ENCODE measurements at regions not wholly inside any gene's neighbourhood (a gene's known extent, or its start where the extent isn't known, plus 50 kb on each side); places are given as distances from the start of the nearest gene placed in this dataset.

GRCh38 chr17:73824321-73824720, 180.1 kb upstream of the SDK2 start:
- Histone ChIP-seq H3K9ac (ENCODE audit: low read length) (no peak overlapping the region), H4K20me1 (ENCODE audit: control insufficient read depth, insufficient read depth, low read length, poor library complexity, severe bottlenecking) (no peaks in the 10 kb centered on the region), H3K36me3 (replicated peaks in 1 of 2; ENCODE audit: control extremely low read depth in 1 of 2, control insufficient read depth in 1 of 2, extremely low read depth in 1 of 2, insufficient read depth in 2 of 2, low read length in 1 of 2) (no peaks in the 10 kb centered on the region), H3K9me3 (ENCODE audit: control extremely low read depth in 1 of 3, control insufficient read depth in 2 of 3, insufficient read depth in 1 of 3, low read length in 2 of 3) (peaks cover 0 to 9% (median 0%) of the 10 kb centered on the region in 3 donors), H3K4me1 (ENCODE audit: control insufficient read depth in 2 of 2, insufficient read depth in 2 of 2, low read length in 2 of 2) (no peaks in the 10 kb centered on the region), H3K27me3 (replicated peaks in 1 of 4; ENCODE audit: control extremely low read depth in 1 of 4, control insufficient read depth in 3 of 4, insufficient read depth in 4 of 4, low read length in 3 of 4) (no peaks in the 10 kb centered on the region), H2AFZ (ENCODE audit: insufficient read depth, low read depth, low read length, poor library complexity, severe bottlenecking) (no peak overlapping the region), H3K27ac (ENCODE audit: low read length in 2 of 2) (no peak overlapping the region), H3K79me2 (ENCODE audit: control insufficient read depth, insufficient read depth, low read length) (no peaks in the 10 kb centered on the region), H3K4me3 (ENCODE audit: control extremely low read depth in 1 of 5, extremely low read depth in 1 of 5, insufficient read depth in 1 of 5, low read depth in 2 of 5, low read length in 4 of 5) (no peak overlapping the region), H3K4me2 (replicated peaks; ENCODE audit: low read depth, low read length, poor library complexity, severe bottlenecking) (no peak overlapping the region)
- no peaks in the 10 kb centered on the region for H3K4me1 Mint-ChIP-seq
- 100% methylated on average over 2 of the region's 4 CpGs for WGBS (ENCODE audit: insufficient coverage)
- H3K9me3 Mint-ChIP-seq (ENCODE audit: insufficient read depth), result no peaks in the 10 kb centered on the region
- POLR2A ChIA-PET, result no interaction called here
- intact Hi-C loops (cut with micrococcal nuclease), result no loop called here
- H3K4me3 Mint-ChIP-seq, result no peak overlapping the region
- ATAC-seq (ENCODE audit: low read depth), result no peak
- H3K27me3 Mint-ChIP-seq, result peaks cover 15% of the 10 kb centered on the region
- H3K27ac Mint-ChIP-seq, result no peak overlapping the region
- TF ChIP-seq EZH2 (IDR thresholded peaks at IDR 0.05; ENCODE audit: borderline replicate concordance, insufficient read depth, low read depth, low read length, poor library complexity, severe bottlenecking) (no peak), CTCF (IDR thresholded peaks at IDR 0.05) (no peak)
- CTCF ChIA-PET, result no interaction called here
- no peak for DNase-seq

- Mint-ChIP-seq H3K27me3 (peaks cover 22% of the 10 kb centered on the region), H3K4me3 (no peak overlapping the region), H3K9me3 (ENCODE audit: insufficient read depth) (no peaks in the 10 kb centered on the region), H3K27ac (no peak overlapping the region), H3K4me1 (no peaks in the 10 kb centered on the region)
- Histone ChIP-seq H3K79me2 (ENCODE audit: control insufficient read depth, insufficient read depth, low read length) (no peaks in the 10 kb centered on the region), H3K4me3 (ENCODE audit: control extremely low read depth in 1 of 5, extremely low read depth in 1 of 5, insufficient read depth in 1 of 5, low read depth in 2 of 5, low read length in 4 of 5) (no peak overlapping the region), H3K27me3 (replicated peaks in 1 of 4; ENCODE audit: control extremely low read depth in 1 of 4, control insufficient read depth in 3 of 4, insufficient read depth in 4 of 4, low read length in 3 of 4) (no peaks in the 10 kb centered on the region), H3K9me3 (ENCODE audit: control extremely low read depth in 1 of 3, control insufficient read depth in 2 of 3, insufficient read depth in 1 of 3, low read length in 2 of 3) (no peaks in the 10 kb centered on the region), H3K4me2 (replicated peaks; ENCODE audit: low read depth, low read length, poor library complexity, severe bottlenecking) (no peak overlapping the region), H2AFZ (ENCODE audit: insufficient read depth, low read depth, low read length, poor library complexity, severe bottlenecking) (no peak overlapping the region), H3K36me3 (replicated peaks in 1 of 2; ENCODE audit: control extremely low read depth in 1 of 2, control insufficient read depth in 1 of 2, extremely low read depth in 1 of 2, insufficient read depth in 2 of 2, low read length in 1 of 2) (no peaks in the 10 kb centered on the region), H3K27ac (ENCODE audit: low read length in 2 of 2) (no peak overlapping the region), H4K20me1 (ENCODE audit: control insufficient read depth, insufficient read depth, low read length, poor library complexity, severe bottlenecking) (no peaks in the 10 kb centered on the region), H3K9ac (ENCODE audit: low read length) (no peak overlapping the region), H3K4me1 (ENCODE audit: control insufficient read depth in 2 of 2, insufficient read depth in 2 of 2, low read length in 2 of 2) (no peaks in the 10 kb centered on the region)
- ATAC-seq (ENCODE audit: low read depth) (no peak), DNase-seq (no peak)
- POLR2A ChIA-PET, result no interaction called here
- CTCF ChIA-PET, result interaction anchor here (0.9 kb wide), 1 partner anchor 396 kb away, joined by 3 read pairs; no protein-coding TSS in a partner anchor
- WGBS (ENCODE audit: insufficient coverage), result 96% methylated on average over 8 of the region's 9 CpGs
- no peak for TF ChIP-seq EZH2 (IDR thresholded peaks at IDR 0.05; ENCODE audit: borderline replicate concordance, insufficient read depth, low read depth, low read length, poor library complexity, severe bottlenecking)
- no peak for TF ChIP-seq CTCF (IDR thresholded peaks at IDR 0.05)
- intact Hi-C loops (cut with micrococcal nuclease), result no loop called here
Observed at GRCh38 chr17:73826181-73826871, 182.1 kb upstream of the SDK2 start.

Data from B cell (primary cell).